ENCODE measurements at regions not wholly inside any gene's neighbourhood (a gene's known extent, or its start where the extent isn't known, plus 50 kb on each side); places are given as distances from the start of the nearest gene placed in this dataset.

- DNase-seq: no peak
These were observed 136.5 kb upstream of the HAAO start for GRCh38 chr2:42928692-42929545.

GRCh38 chr2:42928161-42928691 is 135.8 kb upstream of the HAAO start:
- no peak for DNase-seq

DNA sequence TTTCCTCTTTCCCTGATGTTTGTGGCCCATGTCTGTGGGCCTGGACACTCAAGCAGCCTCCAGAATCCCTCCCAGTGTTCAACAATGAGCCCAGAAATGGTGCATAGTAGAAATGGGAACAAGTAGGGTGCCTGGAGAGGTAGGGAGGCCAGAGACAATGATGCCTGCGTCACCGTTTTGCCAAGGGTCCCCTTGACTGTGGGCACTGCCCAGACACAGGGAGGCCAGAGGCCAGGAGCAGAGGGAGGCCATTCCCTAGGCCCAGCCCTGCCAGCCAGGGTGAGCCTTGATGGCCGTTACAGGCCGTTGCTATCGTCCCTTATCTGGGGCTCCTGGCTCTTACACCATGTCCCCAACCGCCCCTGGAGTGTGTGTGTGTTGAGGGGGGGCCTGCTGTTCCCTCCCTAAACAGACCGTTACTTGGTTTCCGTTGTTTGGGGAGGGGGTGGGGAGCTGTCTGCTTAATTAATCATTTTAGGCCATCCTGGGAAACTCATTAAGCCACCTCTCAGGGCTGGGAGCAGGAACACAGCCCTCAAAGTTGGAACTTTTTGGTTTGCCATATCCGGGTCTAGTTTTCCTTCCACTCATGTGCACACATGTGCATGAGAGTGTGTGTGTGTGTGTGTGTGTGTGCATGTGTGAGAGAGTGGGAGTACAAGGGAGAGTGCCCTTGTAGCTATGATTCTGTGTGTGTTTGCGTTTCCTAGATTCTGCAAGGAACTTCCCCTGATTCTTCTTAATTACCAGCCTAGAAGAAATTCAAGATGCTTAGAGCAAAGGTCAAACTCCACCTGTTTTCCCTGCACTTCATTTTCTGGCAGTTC is 135.2 kb upstream of the HAAO start:
- DNase-seq: no peak

GRCh38 chr2:42926434-42927333 is 134.3 kb upstream of the HAAO start:
- no peak for DNase-seq

- no peak for DNase-seq
These were observed 133.5 kb upstream of the HAAO start for GRCh38 chr2:42925742-42926433.

- no peak for DNase-seq
These were observed 132.1 kb upstream of the HAAO start for GRCh38 chr2:42924418-42924886.

GRCh38 chr2:42923580-42924417 is 131.4 kb upstream of the HAAO start:
- no peak for DNase-seq

- no peak for DNase-seq
These were observed 130.6 kb upstream of the HAAO start for GRCh38 chr2:42922790-42923579.

DNA sequence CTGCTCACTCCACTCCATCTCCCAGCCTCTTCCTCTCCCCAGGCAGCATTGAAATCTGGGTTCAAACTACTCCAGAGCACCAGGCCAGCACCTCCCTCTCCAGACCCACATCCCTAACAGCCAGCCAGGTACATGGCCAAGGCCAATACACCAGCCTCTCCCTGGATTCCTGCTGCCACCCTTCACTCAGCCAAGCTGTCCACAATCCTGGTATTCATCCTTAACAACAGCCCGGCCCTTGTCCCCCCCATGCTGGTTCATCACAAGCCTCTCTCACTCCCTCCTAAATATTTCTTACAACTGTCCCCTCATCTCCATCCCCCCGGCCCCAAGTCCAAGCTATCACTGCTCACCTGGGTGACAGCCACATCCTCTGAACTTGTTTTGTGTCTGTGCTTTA is 129.9 kb upstream of the HAAO start:
- DNase-seq: no peak

DNA sequence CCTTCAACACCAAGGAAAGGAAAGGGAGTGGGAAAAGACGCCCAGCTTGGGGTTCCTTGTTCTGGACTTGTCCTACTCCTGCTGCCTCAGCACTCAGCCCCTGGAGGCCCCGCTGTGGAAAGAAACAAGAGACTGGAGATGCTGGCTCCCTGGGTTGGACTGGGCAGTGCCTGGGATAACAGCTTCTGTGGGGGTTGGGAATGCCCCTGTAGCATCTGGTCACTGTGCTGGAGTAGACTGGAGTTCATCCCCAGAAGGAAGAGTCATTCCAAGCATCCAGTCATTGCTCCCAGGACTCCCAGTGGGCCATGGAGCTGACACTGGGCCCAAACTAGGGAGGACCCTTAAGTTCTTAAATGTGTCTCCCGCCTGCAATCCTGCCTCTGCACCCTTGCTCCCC is 129.3 kb upstream of the HAAO start:
- DNase-seq: no peak

DNA sequence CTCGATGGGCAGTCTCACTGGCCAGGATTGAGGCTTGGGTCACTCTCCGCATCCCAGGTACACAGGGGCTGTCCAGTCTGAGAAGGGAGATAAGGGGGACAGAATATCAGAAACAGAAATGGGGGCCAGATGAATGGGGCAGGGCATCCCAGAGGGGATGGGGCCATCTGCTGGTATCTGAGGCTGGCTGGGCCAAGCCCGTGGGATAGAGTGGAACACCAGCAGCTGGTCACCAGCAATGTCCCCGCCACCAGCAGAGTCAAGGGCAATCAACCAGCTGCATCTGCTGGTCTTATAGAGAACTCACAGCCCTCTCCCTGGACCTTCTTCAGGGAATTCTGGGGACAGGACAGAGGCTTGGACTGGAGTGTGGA is 128.8 kb upstream of the HAAO start:
- DNase-seq: no peak

DNA sequence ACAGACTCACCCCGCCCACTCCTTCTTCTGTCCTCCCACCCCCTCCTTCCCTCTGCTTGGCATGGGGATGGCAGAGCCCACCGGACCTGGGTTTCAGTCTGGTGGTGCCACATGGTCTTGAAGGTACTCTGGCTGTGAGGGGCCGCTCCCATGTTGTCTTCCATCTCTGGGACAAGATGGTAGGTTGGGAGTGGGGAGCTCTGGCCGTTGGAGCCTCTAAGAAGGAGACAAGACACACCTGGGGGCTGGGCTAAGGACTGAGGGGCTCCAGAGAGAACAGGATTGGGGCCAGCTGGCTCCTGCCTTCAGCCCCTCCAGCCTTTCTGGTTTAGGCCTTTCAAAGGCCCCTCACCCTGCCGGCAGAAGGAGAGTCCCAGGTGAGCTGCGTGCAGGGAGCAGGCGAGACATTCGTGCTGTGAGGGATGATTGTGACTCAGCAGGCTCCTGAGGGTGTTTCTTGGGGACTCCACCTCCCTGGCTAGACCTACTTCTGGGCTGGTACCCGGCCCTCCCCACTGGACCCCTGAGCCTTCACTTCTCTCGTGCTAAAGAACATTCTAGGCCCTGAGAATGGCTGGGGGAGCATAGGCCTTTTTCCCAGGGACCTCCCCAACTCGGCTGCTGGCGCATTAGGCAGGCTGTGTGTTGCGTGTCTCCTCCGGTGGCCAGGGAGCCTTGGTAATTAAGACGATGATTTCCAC is 128.2 kb upstream of the HAAO start:
- DNase-seq: no peak

DNA sequence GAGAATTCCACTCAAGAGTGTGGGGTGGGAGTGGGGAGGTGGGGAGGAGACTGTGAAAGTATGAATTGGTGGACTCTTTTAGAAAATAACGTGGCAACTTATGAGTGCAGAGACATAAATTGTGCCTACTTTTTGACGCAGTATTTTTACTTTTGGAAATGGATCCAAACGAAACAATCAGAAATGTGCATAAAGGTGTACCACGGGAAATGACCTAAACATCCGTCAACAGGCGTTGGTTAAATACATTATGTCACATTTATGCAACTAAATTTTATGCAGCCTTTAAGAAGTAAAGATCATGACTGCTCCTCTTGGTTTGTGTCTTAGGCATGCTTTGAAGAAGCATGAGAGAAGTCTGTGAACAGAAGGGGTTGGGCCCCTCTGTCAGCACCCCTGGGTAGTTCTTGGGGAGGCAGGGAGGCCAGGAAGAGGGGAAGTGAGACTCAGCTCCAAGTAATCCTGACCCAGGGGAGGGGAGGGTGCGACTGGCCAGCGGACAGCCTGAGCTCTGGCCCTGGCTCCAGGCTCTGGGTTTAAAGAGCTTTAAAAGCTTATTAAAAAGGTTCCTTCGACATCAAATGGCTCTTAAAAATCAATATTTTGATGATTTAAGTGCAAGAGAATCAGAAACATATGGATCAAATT is 126.4 kb upstream of the HAAO start:
- no peak for DNase-seq

GRCh38 chr2:42918041-42918440 is 125.7 kb upstream of the HAAO start:
- DNase-seq: no peak

GRCh38 chr2:42917425-42917927 is 125.1 kb upstream of the HAAO start:
- DNase-seq: no peak

DNA sequence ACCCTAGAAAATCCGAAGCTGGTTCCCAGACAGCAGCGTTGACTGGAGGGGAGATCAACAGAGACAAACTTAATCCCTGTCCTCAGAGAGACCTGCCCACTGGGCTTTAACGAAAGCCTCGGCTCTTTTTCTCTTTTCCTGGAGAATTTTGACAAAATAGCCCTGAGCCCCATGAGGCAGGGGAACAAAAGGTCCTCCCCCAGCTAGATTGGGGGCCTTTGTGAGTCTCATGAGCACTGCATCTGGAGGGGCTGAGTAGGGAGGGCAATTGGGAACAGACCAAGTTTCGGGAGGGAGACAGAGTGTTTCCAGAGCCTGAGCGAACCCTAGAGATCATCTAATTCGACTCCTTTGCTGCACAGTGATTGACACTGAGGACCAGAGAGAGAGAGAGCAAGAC is 123.9 kb upstream of the HAAO start:
- DNase-seq: no peak

DNA sequence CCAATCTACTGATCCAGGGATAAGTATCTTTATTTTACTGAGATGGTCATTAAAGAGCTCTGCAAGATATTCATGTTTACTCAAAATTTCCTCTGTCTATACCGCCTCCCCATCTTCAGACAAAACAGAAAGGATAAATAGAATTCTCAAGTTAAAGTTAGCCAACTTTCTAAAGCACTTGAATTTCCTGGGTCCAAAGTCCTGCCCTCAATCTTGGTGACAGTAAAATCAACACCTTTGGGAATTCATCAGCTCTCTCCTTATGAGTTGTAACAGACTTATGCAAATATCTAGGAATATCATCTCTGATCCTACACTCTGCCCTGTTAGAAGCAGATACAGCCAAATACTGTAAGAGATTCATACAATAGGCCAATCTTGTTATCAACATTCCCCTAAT is 122.5 kb upstream of the HAAO start:
- DNase-seq: no peak

GRCh38 chr2:42914314-42914713 is 121.9 kb upstream of the HAAO start:
- no peak for DNase-seq

Measured in activated T-cell treated with anti-CD3 and anti-CD28 coated beads, Interleukin-2, amount 50 U/mL, for 1 hour (primary cell).